RWPE1 (cell line): ENCODE measurements at regions not wholly inside any gene's neighbourhood (a gene's known extent, or its start where the extent isn't known, plus 50 kb on each side); places are given as distances from the start of the nearest gene placed in this dataset.

Experiments used
- CTCF ChIA-PET: fragments of 350-600 bp; sonication (Branson Sonifier 250); formaldehyde crosslinking; extraction: SDS; loops from one replicate; lab custom pipeline; 2021; lab: Yijun Ruan, JAX
- POLR2A ChIA-PET: fragments of 400-600 bp; formaldehyde crosslinking; extraction: SDS; loops from one replicate; lab custom pipeline; 2020; ENCODE audit warnings: antibody characterized with exemption; ENCODE audit not compliant: low non-redundant PET; lab: Yijun Ruan, JAX
- DNase-seq: peaks from one replicate; pipeline ENCODE4 v3.0.0; 2012; ENCODE audit warnings: low spot score
- H3K27ac ChIP-seq: fragments of 450-650 bp; 2 replicates; pipeline ENCODE4 v1.5.1; 2017
- TF ChIP-seq, protein P1 (sequence below): fragments of 450-650 bp; conservative IDR thresholded peaks from 2 replicates; pipeline ENCODE4 v1.5.1; 2017; ENCODE audit warnings: low read depth, mild to moderate bottlenecking

DNA sequence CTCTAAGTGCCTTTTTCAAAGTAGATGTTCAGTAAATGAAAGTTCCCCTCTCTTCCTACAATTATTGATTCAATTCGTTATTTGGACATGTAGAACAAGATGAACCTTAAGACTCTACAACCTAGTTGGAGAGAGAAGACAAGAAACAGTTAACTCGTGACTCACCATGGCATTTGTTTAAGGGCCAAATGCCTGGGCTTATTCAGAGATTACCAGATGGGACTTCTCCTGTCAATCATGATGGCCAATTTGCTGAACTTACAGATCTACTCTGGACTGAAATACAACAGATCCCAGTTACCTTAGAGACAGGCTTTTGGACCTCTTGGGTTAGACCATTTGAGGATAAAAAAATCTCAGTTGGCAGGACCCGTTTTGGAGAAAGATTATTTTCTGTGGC, 93.5 kb downstream of the C1orf94 start:
- TF ChIP-seq, protein P1, sequence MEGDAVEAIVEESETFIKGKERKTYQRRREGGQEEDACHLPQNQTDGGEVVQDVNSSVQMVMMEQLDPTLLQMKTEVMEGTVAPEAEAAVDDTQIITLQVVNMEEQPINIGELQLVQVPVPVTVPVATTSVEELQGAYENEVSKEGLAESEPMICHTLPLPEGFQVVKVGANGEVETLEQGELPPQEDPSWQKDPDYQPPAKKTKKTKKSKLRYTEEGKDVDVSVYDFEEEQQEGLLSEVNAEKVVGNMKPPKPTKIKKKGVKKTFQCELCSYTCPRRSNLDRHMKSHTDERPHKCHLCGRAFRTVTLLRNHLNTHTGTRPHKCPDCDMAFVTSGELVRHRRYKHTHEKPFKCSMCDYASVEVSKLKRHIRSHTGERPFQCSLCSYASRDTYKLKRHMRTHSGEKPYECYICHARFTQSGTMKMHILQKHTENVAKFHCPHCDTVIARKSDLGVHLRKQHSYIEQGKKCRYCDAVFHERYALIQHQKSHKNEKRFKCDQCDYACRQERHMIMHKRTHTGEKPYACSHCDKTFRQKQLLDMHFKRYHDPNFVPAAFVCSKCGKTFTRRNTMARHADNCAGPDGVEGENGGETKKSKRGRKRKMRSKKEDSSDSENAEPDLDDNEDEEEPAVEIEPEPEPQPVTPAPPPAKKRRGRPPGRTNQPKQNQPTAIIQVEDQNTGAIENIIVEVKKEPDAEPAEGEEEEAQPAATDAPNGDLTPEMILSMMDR, result no peak
- no peak overlapping the region for H3K27ac ChIP-seq
- no peak for DNase-seq
- ChIA-PET CTCF (no interaction called here), POLR2A (no interaction called here)

DNA sequence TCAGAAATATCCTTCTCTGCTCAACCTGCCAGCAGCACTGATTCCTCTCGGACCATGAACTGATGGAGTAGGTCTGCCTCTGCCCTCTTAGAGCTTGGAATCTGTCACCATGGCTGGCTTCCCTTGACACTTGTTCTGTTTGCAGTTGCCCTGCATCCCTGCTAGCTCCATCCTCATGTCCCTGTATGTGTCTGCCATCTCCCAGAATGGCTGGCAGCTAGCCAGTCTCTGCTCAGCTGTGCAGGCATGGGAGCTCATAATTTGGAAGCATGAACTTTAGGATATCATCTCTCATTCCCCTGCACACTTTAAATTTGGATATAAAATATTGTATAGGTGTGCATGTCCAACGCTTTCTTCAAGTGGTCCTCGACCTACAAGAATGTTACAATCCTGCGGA, 95.4 kb downstream of the C1orf94 start:
- ChIA-PET CTCF (no interaction called here), POLR2A (no interaction called here)
- TF ChIP-seq, protein P1, result no peak
- DNase-seq, result no peak
- H3K27ac ChIP-seq, result no peak overlapping the region

DNA sequence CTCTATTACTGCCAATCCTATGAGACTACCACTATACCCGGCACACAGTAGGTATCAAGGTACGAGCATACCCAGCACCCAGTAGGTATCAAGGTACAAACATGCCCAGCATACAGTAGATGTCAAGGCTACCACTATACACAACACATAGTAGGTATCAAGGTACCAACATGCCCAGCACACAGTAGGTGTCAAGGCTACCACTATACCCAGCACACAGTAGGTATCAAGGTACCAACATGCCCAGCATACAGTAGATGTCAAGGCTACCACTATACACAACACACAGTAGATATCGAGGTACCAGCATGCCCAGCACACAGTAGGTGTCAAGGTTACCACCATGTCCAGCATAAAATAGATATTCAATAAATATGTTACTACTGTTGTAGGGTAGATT, 98.4 kb downstream of the C1orf94 start:
- no peak overlapping the region for H3K27ac ChIP-seq
- DNase-seq, result no peak
- CTCF ChIA-PET, result no interaction called here
- TF ChIP-seq, protein P1, result no peak
- POLR2A ChIA-PET, result no interaction called here

DNA sequence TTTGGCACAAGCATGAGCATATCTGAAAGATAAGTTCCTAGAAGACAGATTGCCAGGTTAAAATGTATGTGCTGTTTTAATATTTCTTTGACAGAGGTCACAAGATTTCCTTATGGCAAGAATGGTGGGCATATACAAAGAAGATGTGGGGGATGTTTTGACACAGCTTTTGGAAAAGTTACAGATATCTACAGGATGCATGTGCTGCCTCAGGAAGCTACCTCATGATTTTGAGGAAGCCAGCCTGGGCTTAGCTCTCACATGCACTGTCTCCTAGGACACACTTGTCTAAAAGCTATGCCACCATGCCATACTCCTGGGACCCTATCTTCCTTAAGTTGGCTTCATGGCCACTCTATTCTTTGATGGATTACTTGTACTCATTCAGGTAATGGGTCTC, 99.9 kb downstream of the C1orf94 start:
- no peak for DNase-seq
- ChIA-PET CTCF (no interaction called here), POLR2A (no interaction called here)
- no peak overlapping the region for H3K27ac ChIP-seq
- TF ChIP-seq, protein P1, result no peak

DNA sequence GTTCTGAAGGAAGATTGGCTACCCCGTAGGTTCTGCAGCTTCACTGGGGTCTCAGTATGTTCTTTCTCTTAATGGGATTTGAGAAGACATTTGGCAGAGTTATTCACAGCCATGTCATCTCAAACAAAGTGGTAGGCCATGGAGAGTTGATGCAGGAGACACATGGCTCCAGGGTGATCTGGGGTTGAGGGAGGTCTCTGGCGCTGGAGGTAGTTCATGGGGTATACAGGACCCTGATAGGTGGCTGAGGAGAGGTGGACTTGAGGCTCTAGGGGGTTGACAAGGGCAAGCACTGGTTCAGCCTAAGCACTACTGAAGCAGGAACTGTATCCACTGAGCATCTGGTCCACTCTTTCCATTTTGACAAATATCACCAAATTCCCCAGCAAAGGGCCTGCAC, 100.4 kb downstream of the C1orf94 start:
- CTCF ChIA-PET, result no interaction called here
- H3K27ac ChIP-seq, result no peak overlapping the region
- TF ChIP-seq, protein P1, result no peak
- no peak for DNase-seq
- POLR2A ChIA-PET, result no interaction called here

DNA sequence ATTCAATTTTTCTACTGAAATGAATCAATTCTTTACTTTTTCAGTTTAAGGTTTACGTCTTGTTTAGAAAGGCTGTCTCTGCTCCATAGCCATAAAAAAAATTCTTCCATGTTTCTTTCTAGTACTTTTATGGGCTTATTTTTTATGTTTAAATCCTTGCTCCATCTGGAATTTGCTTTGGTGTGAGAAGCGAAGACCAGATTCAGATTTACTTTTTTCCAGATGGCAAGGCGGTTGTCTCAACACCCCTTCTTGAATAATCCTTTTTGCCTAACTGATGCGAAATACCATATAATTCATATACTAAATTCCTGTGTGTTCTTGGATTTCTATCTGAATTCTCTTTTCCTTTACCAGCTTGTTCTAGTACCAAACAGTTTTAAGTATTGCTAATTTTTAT, 101.5 kb downstream of the C1orf94 start:
- POLR2A ChIA-PET, result no interaction called here
- DNase-seq, result no peak
- no peak overlapping the region for H3K27ac ChIP-seq
- CTCF ChIA-PET, result interaction anchor here (0.7 kb wide), 1 partner anchor 182 kb away, joined by 4 read pairs; no protein-coding TSS in a partner anchor
- TF ChIP-seq, protein P1, result no peak

DNA sequence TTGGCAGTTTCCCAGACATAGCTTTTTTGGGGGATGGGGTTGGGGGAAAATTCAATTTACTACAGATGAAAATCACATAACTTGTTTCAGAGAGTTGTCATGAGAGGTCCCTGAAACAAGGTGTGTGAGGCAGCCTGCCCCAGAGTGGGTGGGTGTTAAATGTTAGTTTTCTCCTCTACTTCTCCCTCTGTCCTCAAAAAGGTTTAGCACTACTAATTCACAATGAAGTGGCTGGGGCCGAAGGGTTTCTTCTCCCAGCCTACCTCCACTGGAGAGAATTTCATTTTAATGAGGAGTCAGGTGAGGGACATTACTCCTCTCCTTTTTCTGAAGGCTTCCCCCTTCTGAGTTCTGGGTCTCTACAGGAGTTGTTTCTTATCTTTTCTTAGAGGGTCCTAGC, 103.3 kb downstream of the C1orf94 start:
- TF ChIP-seq, protein P1, result no peak
- ChIA-PET CTCF (interaction anchor here (0.6 kb wide), 1 partner anchor 105 kb away, joined by 3 read pairs; no protein-coding TSS in a partner anchor), POLR2A (no interaction called here)
- no peak overlapping the region for H3K27ac ChIP-seq
- no peak for DNase-seq
